ENCODE measurements at regions not wholly inside any gene's neighbourhood (a gene's known extent, or its start where the extent isn't known, plus 50 kb on each side); places are given as distances from the start of the nearest gene placed in this dataset.

DNA sequence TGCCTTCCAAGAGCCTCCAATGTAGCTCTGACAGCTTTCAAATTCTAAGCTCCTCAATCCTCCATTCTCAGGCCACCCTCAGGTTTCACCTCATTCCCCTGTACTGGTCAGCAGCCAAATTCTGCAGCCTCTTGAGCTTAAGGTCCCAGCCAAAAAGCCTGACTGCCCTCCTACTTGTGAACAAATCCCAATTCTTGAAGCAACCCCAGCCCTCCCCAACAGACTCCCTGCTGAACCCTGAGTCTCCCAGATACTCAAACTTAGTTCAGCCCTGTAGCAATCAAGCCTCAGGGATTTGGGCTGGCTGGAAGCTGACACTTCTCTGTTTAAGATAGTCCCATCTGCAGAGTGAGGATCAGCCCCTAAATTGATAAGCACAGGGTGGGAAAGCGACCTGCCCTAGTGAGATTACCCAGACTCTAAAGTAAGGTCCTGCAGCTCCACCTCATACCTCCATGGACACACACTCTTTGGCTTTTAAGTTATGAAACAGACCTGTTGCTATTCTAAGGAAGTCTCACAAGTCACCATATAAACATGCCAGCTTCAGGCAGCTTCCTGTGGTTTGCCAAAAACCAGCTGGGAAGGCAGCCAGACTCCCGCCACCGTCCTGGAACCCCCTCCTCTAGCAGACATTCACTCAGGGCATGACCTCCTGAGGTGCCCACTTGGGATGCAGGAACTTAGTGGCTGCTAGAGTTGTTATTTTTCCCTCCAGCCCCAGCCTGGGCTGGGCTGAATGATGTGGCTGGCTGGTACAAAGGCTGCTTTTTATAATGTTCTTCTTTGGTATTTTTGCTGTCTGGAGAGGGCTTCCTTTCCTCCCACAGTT lies 82.5 kb upstream of the PICALM start:
- Histone ChIP-seq H3K27me3 (no peaks in the 10 kb centered on the region), H3K27ac (peak overlapping the region; percentile 14), H3K36me3 (no peaks in the 10 kb centered on the region), H3K9me3 (no peaks in the 10 kb centered on the region), H3K4me3 (no peak overlapping the region), H3K4me1 (no peaks in the 10 kb centered on the region), H3K9ac (ENCODE audit: low read depth in 2 of 2, low read length in 2 of 2) (peak overlapping the region in 1 of 2 donors; percentile 21)
- intact Hi-C loops (cut with DNase I) = no loop called here
- DNase-seq = no peak
- TF ChIP-seq, protein P1, sequence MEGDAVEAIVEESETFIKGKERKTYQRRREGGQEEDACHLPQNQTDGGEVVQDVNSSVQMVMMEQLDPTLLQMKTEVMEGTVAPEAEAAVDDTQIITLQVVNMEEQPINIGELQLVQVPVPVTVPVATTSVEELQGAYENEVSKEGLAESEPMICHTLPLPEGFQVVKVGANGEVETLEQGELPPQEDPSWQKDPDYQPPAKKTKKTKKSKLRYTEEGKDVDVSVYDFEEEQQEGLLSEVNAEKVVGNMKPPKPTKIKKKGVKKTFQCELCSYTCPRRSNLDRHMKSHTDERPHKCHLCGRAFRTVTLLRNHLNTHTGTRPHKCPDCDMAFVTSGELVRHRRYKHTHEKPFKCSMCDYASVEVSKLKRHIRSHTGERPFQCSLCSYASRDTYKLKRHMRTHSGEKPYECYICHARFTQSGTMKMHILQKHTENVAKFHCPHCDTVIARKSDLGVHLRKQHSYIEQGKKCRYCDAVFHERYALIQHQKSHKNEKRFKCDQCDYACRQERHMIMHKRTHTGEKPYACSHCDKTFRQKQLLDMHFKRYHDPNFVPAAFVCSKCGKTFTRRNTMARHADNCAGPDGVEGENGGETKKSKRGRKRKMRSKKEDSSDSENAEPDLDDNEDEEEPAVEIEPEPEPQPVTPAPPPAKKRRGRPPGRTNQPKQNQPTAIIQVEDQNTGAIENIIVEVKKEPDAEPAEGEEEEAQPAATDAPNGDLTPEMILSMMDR (IDR thresholded peaks at IDR 0.05) = no peak

GRCh38 chr11:86150847-86151173 lies 81.9 kb upstream of the PICALM start:
- Histone ChIP-seq H3K36me3 (no peaks in the 10 kb centered on the region), H3K27ac (no peak overlapping the region), H3K4me3 (no peak overlapping the region), H3K9me3 (no peaks in the 10 kb centered on the region), H3K4me1 (no peaks in the 10 kb centered on the region), H3K9ac (ENCODE audit: low read depth in 2 of 2, low read length in 2 of 2) (no peak overlapping the region), H3K27me3 (no peaks in the 10 kb centered on the region)
- no peak for DNase-seq
- intact Hi-C loops (cut with DNase I) = no loop called here
- TF ChIP-seq, protein P1 (IDR thresholded peaks at IDR 0.05) = no peak

DNA sequence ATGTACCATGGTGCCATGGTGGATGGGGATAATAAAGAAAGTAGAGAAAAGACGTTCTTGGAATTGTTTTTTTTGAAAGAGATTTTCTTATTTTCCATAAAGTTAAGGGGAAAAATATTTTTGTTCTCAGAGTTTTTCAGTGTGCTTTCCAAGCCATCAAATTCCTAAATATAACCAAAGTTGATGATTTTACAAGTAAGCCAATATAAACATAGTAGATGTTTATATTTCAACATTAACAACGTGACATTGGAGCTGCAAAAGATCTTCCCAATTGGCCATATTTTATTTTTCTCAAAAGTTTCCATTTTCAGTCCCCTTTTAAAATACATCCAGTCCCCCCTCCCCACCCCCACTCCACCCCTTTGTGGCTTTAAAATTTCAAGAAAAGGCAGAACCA lies 80.9 kb upstream of the PICALM start:
- TF ChIP-seq, protein P1 (IDR thresholded peaks at IDR 0.05) = no peak
- H3K9me3 ChIP-seq = no peaks in the 10 kb centered on the region
- DNase-seq = no peak
- no peak overlapping the region for H3K4me3 ChIP-seq
- intact Hi-C loops (cut with DNase I) = no loop called here
- H3K9ac ChIP-seq (ENCODE audit: low read depth in 2 of 2, low read length in 2 of 2) = no peak overlapping the region
- H3K27ac ChIP-seq = no peak overlapping the region
- no peaks in the 10 kb centered on the region for H3K4me1 ChIP-seq
- no peaks in the 10 kb centered on the region for H3K36me3 ChIP-seq
- H3K27me3 ChIP-seq = no peaks in the 10 kb centered on the region

DNA sequence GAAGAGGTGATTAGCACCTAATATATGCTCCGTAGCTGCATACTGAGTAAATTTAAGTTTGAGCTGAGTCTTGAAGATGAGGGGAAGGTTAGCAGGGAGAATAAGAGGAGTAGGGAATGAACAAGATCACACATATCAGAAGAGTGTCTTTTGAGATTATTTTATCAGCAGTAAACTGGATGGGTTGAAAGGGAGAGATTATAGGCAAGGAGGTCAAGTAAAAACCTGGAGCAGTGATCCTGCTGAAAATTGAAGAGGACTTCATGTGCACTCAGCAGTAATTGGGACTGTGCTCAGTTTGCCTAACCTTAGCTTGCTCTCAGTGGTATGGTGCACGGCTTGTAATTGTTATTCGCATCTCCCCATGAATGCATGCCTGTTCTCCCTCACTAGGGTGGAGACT lies 79.5 kb upstream of the PICALM start:
- intact Hi-C loops (cut with DNase I) = no loop called here
- Histone ChIP-seq H3K9me3 (no peaks in the 10 kb centered on the region), H3K27ac (no peak overlapping the region), H3K4me3 (no peak overlapping the region), H3K9ac (ENCODE audit: low read depth in 2 of 2, low read length in 2 of 2) (no peak overlapping the region), H3K36me3 (no peaks in the 10 kb centered on the region), H3K27me3 (no peaks in the 10 kb centered on the region), H3K4me1 (no peaks in the 10 kb centered on the region)
- DNase-seq = no peak
- TF ChIP-seq, protein P1 (IDR thresholded peaks at IDR 0.05) = no peak

- no peaks in the 10 kb centered on the region for H3K36me3 ChIP-seq
- H3K27ac ChIP-seq = no peak overlapping the region
- no peak for DNase-seq
- H3K4me1 ChIP-seq = no peaks in the 10 kb centered on the region
- H3K9me3 ChIP-seq = no peaks in the 10 kb centered on the region
- no peak overlapping the region for H3K9ac ChIP-seq (ENCODE audit: low read depth in 2 of 2, low read length in 2 of 2)
- intact Hi-C loops (cut with DNase I) = no loop called here
- H3K4me3 ChIP-seq = no peak overlapping the region
- TF ChIP-seq, protein P1 (IDR thresholded peaks at IDR 0.05) = no peak
- H3K27me3 ChIP-seq = no peaks in the 10 kb centered on the region
These were observed 78.1 kb upstream of the PICALM start for GRCh38 chr11:86147004-86147403.

Data from colonic mucosa (tissue), 4 donors.